ENCODE measurements at regions not wholly inside any gene's neighbourhood (a gene's known extent, or its start where the extent isn't known, plus 50 kb on each side); places are given as distances from the start of the nearest gene placed in this dataset.

GRCh38 chr7:131097662-131098376 lies 229.9 kb upstream of the MKLN1 start:
- TF ChIP-seq CTCF (IDR thresholded peaks at IDR 0.05) (no peak), POLR2A (IDR thresholded peaks at IDR 0.05) (no peak)
